ENCODE measurements at regions not wholly inside any gene's neighbourhood (a gene's known extent, or its start where the extent isn't known, plus 50 kb on each side); places are given as distances from the start of the nearest gene placed in this dataset.

- TF ChIP-seq, protein P1, sequence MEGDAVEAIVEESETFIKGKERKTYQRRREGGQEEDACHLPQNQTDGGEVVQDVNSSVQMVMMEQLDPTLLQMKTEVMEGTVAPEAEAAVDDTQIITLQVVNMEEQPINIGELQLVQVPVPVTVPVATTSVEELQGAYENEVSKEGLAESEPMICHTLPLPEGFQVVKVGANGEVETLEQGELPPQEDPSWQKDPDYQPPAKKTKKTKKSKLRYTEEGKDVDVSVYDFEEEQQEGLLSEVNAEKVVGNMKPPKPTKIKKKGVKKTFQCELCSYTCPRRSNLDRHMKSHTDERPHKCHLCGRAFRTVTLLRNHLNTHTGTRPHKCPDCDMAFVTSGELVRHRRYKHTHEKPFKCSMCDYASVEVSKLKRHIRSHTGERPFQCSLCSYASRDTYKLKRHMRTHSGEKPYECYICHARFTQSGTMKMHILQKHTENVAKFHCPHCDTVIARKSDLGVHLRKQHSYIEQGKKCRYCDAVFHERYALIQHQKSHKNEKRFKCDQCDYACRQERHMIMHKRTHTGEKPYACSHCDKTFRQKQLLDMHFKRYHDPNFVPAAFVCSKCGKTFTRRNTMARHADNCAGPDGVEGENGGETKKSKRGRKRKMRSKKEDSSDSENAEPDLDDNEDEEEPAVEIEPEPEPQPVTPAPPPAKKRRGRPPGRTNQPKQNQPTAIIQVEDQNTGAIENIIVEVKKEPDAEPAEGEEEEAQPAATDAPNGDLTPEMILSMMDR (IDR thresholded peaks at IDR 0.05; ENCODE audit: borderline replicate concordance, insufficient read depth, low read depth, low read length): no peak
- no peak overlapping the region for H3K4me3 ChIP-seq (ENCODE audit: low read depth, low read length)
Measured at GRCh38 chr1:189438808-189439207, 1038.9 kb downstream of the BRINP3 start.

DNA sequence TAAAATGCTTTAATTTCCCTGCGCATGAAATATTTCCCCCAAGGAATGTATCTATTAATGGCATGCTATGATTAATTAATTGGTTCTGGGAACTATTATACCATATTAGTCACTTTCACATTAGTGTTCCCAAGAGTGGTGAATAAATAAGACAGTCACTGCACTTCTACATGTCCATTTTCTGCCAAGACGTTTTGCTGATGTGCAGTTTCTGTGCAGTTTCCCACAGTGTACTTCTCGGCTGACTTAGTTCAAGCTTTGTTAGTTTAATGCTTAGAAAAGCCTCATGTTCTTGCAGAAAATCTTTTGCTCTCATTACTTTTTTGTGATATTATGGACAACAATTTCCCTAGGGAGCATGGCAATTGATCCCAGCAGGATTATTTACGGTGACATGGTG is 1014.5 kb downstream of the BRINP3 start:
- no peak overlapping the region for H3K4me3 ChIP-seq (ENCODE audit: low read depth, low read length)
- TF ChIP-seq, protein P1 (IDR thresholded peaks at IDR 0.05; ENCODE audit: borderline replicate concordance, insufficient read depth, low read depth, low read length): no peak

DNA sequence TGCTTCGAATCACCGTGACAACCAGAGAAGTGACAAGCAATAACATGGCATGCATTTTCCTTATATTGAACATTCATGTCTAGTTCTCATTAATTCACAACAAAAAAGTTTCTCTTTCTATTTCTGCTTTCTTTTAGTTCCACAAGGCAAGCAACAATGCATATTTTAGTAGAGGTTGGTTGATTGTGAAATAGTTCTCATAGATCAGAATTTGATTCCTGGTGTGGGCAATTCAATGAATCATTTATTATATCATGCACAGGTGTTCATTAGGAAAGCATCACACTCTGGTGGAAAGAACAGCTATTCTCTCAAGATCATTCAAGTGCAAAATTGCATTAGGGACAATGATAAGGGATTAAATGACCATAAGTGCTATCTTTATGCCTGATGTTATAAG is 980.9 kb downstream of the BRINP3 start:
- H3K4me3 ChIP-seq (ENCODE audit: low read depth, low read length): no peak overlapping the region
- TF ChIP-seq, protein P1 (IDR thresholded peaks at IDR 0.05; ENCODE audit: borderline replicate concordance, insufficient read depth, low read depth, low read length): no peak

DNA sequence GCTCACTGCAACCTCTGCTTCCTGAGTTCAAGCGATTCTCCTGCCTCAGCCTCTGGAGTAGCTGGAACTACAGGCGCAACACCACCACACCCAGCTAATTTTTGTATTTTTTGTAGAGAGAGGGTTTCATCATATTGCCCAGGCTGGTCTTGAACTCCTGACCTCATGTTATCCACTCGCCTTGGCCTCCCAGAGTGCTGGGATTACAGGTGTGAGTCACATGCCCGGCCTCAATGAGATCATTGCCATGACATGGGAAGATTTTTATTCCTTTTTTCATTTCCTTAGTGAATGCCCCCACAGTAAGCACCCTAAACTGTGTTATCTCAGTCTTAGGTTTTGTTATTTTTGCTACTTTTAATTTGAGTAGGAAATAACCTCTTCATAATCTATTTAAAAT is 977.9 kb downstream of the BRINP3 start:
- TF ChIP-seq, protein P1 (IDR thresholded peaks at IDR 0.05; ENCODE audit: borderline replicate concordance, insufficient read depth, low read depth, low read length): no peak

GRCh38 chr1:189500778-189501177 is 976.9 kb downstream of the BRINP3 start:
- H3K4me3 ChIP-seq (ENCODE audit: low read depth, low read length): no peak overlapping the region
- TF ChIP-seq, protein P1 (IDR thresholded peaks at IDR 0.05; ENCODE audit: borderline replicate concordance, insufficient read depth, low read depth, low read length): no peak

More for the DNA sequence above, 977.9 kb downstream of the BRINP3 start:
- H3K4me3 ChIP-seq (ENCODE audit: low read depth, low read length): no peak overlapping the region

- TF ChIP-seq, protein P1 (IDR thresholded peaks at IDR 0.05; ENCODE audit: borderline replicate concordance, insufficient read depth, low read depth, low read length): no peak
- no peak overlapping the region for H3K4me3 ChIP-seq (ENCODE audit: low read depth, low read length)
Measured at GRCh38 chr1:189510827-189511226, 966.8 kb downstream of the BRINP3 start.

GRCh38 chr1:189513091-189513490 is 964.6 kb downstream of the BRINP3 start:
- H3K4me3 ChIP-seq (ENCODE audit: low read depth, low read length): no peak overlapping the region
- TF ChIP-seq, protein P1 (IDR thresholded peaks at IDR 0.05; ENCODE audit: borderline replicate concordance, insufficient read depth, low read depth, low read length): no peak

Data from GM12875 (cell line).